ENCODE measurements at regions not wholly inside any gene's neighbourhood (a gene's known extent, or its start where the extent isn't known, plus 50 kb on each side); places are given as distances from the start of the nearest gene placed in this dataset.

DNA sequence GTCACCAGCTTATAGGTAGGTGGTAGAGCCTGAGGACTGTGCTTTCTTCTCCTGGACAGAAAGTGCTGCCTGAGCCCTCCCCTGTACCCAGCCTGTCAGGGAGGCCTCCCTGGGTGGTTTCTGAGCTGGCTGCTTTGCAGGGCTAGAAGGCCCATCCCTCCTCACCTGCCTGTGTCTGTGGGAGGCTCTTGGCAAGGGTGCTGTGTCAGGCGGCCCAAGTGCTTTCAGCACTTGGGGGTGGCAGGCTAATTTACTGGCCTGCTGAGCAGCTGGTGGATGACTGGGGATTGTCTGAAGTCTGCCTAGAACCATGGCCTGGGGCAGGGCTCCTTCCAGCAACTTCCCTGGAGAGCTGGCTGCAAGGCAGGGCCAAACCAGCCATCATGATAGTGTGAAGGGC is 139.0 kb upstream of the NAV2 start:
- BruUV-seq (replicated peaks): no TSS peak
- intact Hi-C loops (cut with micrococcal nuclease; ENCODE audit: unreplicated experiment) (no loop called here), in situ Hi-C loops (cut with HindIII; ENCODE audit: low pct_unique_long_range_greater_than_20kb, low sequenced_read_pairs) (no loop called here)
- no peak for ATAC-seq
- Histone ChIP-seq H3K4me1 (ENCODE audit: control insufficient read depth, insufficient read depth, low read length) (no peaks in the 10 kb centered on the region), H3K27me3 (ENCODE audit: control insufficient read depth, insufficient read depth, low read length) (no peaks in the 10 kb centered on the region; the same call in 1 of the 2 replicates), H3K27ac (ENCODE audit: low read length) (no peak overlapping the region), H3K4me3 (ENCODE audit: low read depth in 2 of 2, low read length in 2 of 2) (no peak overlapping the region), H3K36me3 (ENCODE audit: control insufficient read depth, insufficient read depth, low read length) (no peaks in the 10 kb centered on the region), H3K9me3 (ENCODE audit: control insufficient read depth, insufficient read depth, low read depth, low read length) (no peaks in the 10 kb centered on the region)
- POLR2A ChIA-PET: no interaction called here
- TF ChIP-seq CTCF (IDR thresholded peaks at IDR 0.05): no peak
- TF ChIP-seq REST (IDR thresholded peaks at IDR 0.05; ENCODE audit: insufficient read depth in 1 of 2, low read depth in 2 of 2, low read length in 1 of 2): no peak
- no peak for TF ChIP-seq POLR2AphosphoS5 (IDR thresholded peaks at IDR 0.05; ENCODE audit: low read depth, low read length)
- TF ChIP-seq TCF7L2 (IDR thresholded peaks at IDR 0.05; ENCODE audit: low read depth, low read length): no peak
- TF ChIP-seq SIN3A (IDR thresholded peaks at IDR 0.05; ENCODE audit: borderline replicate concordance, insufficient read depth, low read depth, low read length): no peak
- no peak for DNase-seq (ENCODE audit: low read depth, low spot score)
- CTCF ChIA-PET: interaction anchor here (0.7 kb wide), 1 partner anchor 20 kb away, joined by 9 read pairs; no protein-coding TSS in a partner anchor

DNA sequence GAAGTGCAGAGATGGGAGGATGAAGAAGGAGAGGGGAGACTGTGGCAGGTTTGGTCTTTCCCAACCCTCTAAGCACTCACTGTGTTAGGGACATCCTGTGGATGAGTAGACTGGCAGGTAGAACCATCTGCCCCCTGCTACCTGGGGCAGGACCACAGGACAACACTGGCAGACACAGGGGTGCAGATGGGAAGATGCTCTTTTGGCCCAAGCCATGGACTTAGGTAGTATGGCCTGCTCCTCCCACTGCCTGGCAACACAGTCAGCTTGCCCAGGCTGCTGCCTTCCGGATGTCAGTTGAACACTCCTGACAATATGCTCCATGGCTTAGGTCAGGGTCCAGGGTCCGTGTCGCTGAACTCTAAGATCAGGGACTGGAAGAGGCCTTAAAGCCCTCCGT is 140.7 kb upstream of the NAV2 start:
- no TSS peak for BruUV-seq (replicated peaks)
- ChIA-PET CTCF (no interaction called here), POLR2A (no interaction called here)
- Histone ChIP-seq H3K4me1 (ENCODE audit: control insufficient read depth, insufficient read depth, low read length) (no peaks in the 10 kb centered on the region), H3K27ac (ENCODE audit: low read length) (no peak overlapping the region), H3K27me3 (ENCODE audit: control insufficient read depth, insufficient read depth, low read length) (no peaks in the 10 kb centered on the region; the same call in 1 of the 2 replicates), H3K9me3 (ENCODE audit: control insufficient read depth, insufficient read depth, low read depth, low read length) (no peaks in the 10 kb centered on the region), H3K4me3 (ENCODE audit: low read depth in 2 of 2, low read length in 2 of 2) (no peak overlapping the region), H3K36me3 (ENCODE audit: control insufficient read depth, insufficient read depth, low read length) (no peaks in the 10 kb centered on the region)
- DNase-seq (ENCODE audit: low read depth, low spot score) (no peak), ATAC-seq (no peak)
- intact Hi-C loops (cut with micrococcal nuclease; ENCODE audit: unreplicated experiment) (no loop called here), in situ Hi-C loops (cut with HindIII; ENCODE audit: low pct_unique_long_range_greater_than_20kb, low sequenced_read_pairs) (no loop called here)
- no peak for TF ChIP-seq POLR2AphosphoS5 (IDR thresholded peaks at IDR 0.05; ENCODE audit: low read depth, low read length)
- TF ChIP-seq TCF7L2 (IDR thresholded peaks at IDR 0.05; ENCODE audit: low read depth, low read length): no peak
- TF ChIP-seq REST (IDR thresholded peaks at IDR 0.05; ENCODE audit: insufficient read depth in 1 of 2, low read depth in 2 of 2, low read length in 1 of 2): no peak
- no peak for TF ChIP-seq CTCF (IDR thresholded peaks at IDR 0.05)
- no peak for TF ChIP-seq SIN3A (IDR thresholded peaks at IDR 0.05; ENCODE audit: borderline replicate concordance, insufficient read depth, low read depth, low read length)
